ENCODE measurements at regions not wholly inside any gene's neighbourhood (a gene's known extent, or its start where the extent isn't known, plus 50 kb on each side); places are given as distances from the start of the nearest gene placed in this dataset.

GRCh38 chr16:80387318-80387921, 153.4 kb upstream of the DYNLRB2 start:
- WGBS (ENCODE audit: insufficient coverage, low coverage, low lambda C conversion rate, missing lambda C conversion rate): 70% methylated on average over 8 of the region's 15 CpGs

GRCh38 chr16:80384862-80385261, 155.9 kb upstream of the DYNLRB2 start:
- ATAC-seq: no peak

More at GRCh38 chr16:80387318-80387921, 153.4 kb upstream of the DYNLRB2 start:
- no peak for TF ChIP-seq CTCF (IDR thresholded peaks at IDR 0.05)
- no peak for TF ChIP-seq POLR2A (IDR thresholded peaks at IDR 0.05)
- Histone ChIP-seq H3K36me3 (no peaks in the 10 kb centered on the region), H3K27ac (no peak overlapping the region), H3K4me1 (no peaks in the 10 kb centered on the region), H3K9me3 (no peaks in the 10 kb centered on the region), H3K27me3 (no peaks in the 10 kb centered on the region), H3K4me3 (no peak overlapping the region)
- DNase-seq (no peak), ATAC-seq (no peak)
- intact Hi-C loops (cut with DNase I): no loop called here

GRCh38 chr16:80380514-80380913, 160.3 kb upstream of the DYNLRB2 start:
- no peak overlapping the region for H3K4me3 ChIP-seq
- no peaks in the 10 kb centered on the region for H3K4me1 ChIP-seq
- TF ChIP-seq POLR2A (IDR thresholded peaks at IDR 0.05) (no peak), CTCF (IDR thresholded peaks at IDR 0.05) (no peak)
- WGBS (ENCODE audit: insufficient coverage, low coverage, low lambda C conversion rate, missing lambda C conversion rate): 72% methylated on average over 4 of the region's 4 CpGs
- H3K36me3 ChIP-seq: no peaks in the 10 kb centered on the region
- no peak overlapping the region for H3K27ac ChIP-seq
- no peaks in the 10 kb centered on the region for H3K27me3 ChIP-seq
- ATAC-seq (no peak), DNase-seq (no peak)
- intact Hi-C loops (cut with DNase I): no loop called here
- H3K9me3 ChIP-seq: no peaks in the 10 kb centered on the region

More at GRCh38 chr16:80384862-80385261, 155.9 kb upstream of the DYNLRB2 start:
- DNase-seq: no peak
- TF ChIP-seq POLR2A (IDR thresholded peaks at IDR 0.05) (no peak), CTCF (IDR thresholded peaks at IDR 0.05) (no peak)
- Histone ChIP-seq H3K4me3 (no peak overlapping the region), H3K9me3 (no peaks in the 10 kb centered on the region), H3K27me3 (no peaks in the 10 kb centered on the region), H3K27ac (no peak overlapping the region), H3K36me3 (no peaks in the 10 kb centered on the region), H3K4me1 (no peaks in the 10 kb centered on the region)
- intact Hi-C loops (cut with DNase I): no loop called here

GRCh38 chr16:80377096-80377956, 163.5 kb upstream of the DYNLRB2 start:
- no peak for TF ChIP-seq POLR2A (IDR thresholded peaks at IDR 0.05)
- no peak for TF ChIP-seq CTCF (IDR thresholded peaks at IDR 0.05)
- Histone ChIP-seq H3K4me3 (no peak overlapping the region), H3K9me3 (no peaks in the 10 kb centered on the region), H3K27me3 (no peaks in the 10 kb centered on the region), H3K4me1 (no peaks in the 10 kb centered on the region), H3K36me3 (no peaks in the 10 kb centered on the region), H3K27ac (no peak overlapping the region)
- DNase-seq (no peak), ATAC-seq (no peak)
- WGBS (ENCODE audit: insufficient coverage, low coverage, low lambda C conversion rate, missing lambda C conversion rate): 76% methylated on average over 13 of the region's 16 CpGs
- intact Hi-C loops (cut with DNase I): no loop called here

Data from right lobe of liver (tissue), 6 donors.